ENCODE measurements at regions not wholly inside any gene's neighbourhood (a gene's known extent, or its start where the extent isn't known, plus 50 kb on each side); places are given as distances from the start of the nearest gene placed in this dataset.

DNA sequence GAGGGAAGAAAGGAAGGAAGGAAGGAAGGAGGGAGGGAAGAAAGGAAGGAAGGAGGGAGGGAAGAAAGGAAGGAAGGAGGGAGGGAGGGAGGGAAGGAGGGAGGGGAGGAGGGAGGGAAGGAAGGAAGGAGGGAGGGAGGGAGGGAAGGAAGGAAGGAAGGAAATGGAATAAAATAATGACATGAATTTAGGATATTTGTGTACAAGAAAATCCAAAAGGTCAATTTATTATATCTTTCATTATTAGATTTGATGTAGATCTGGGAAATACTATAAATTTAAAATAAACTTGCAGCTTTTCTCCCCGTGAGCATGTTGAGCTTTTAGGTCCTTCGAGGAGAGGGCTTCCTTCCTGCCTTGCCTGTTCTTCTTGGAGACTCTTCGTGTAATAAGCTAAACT, 398.6 kb upstream of the NRP1 start:
- TF ChIP-seq, protein P1, sequence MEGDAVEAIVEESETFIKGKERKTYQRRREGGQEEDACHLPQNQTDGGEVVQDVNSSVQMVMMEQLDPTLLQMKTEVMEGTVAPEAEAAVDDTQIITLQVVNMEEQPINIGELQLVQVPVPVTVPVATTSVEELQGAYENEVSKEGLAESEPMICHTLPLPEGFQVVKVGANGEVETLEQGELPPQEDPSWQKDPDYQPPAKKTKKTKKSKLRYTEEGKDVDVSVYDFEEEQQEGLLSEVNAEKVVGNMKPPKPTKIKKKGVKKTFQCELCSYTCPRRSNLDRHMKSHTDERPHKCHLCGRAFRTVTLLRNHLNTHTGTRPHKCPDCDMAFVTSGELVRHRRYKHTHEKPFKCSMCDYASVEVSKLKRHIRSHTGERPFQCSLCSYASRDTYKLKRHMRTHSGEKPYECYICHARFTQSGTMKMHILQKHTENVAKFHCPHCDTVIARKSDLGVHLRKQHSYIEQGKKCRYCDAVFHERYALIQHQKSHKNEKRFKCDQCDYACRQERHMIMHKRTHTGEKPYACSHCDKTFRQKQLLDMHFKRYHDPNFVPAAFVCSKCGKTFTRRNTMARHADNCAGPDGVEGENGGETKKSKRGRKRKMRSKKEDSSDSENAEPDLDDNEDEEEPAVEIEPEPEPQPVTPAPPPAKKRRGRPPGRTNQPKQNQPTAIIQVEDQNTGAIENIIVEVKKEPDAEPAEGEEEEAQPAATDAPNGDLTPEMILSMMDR (IDR thresholded peaks at IDR 0.05) = no peak
- no peak for TF ChIP-seq POLR2A (IDR thresholded peaks at IDR 0.05)

All from uterus (tissue), 2 donors.